Ovary (tissue), 7 donors: ENCODE measurements at regions not wholly inside any gene's neighbourhood (a gene's known extent, or its start where the extent isn't known, plus 50 kb on each side); places are given as distances from the start of the nearest gene placed in this dataset.

Source experiments
- DNase-seq, 5 donors: peaks; one replicate each; pipeline ENCODE4 v3.0.0-alpha.2; 2019 to 2020
- H3K27ac ChIP-seq, 2 donors: fragments of 200-600 bp; one replicate each; pipeline versions ENCODE4 v1.5.1 to v1.8.0; 2019 to 2022
- H3K27me3 ChIP-seq: fragments of 200-600 bp; one replicate; pipeline ENCODE4 v1.8.0; 2022
- H3K36me3 ChIP-seq: fragments of 200-600 bp; sonication (generic); one replicate; pipeline ENCODE4 v1.5.1; 2019
- H3K4me1 ChIP-seq: one replicate; pipeline ENCODE4 v1.8.1; 2013; ENCODE audit warnings: mild to moderate bottlenecking, moderate library complexity; ENCODE audit not compliant: insufficient read depth
- H3K4me3 ChIP-seq: fragments of 200-600 bp; sonication (generic); one replicate; pipeline ENCODE4 v1.5.1; 2017
- H3K9me3 ChIP-seq, 2 donors: fragments of 200-600 bp in 1 of 2; sonication (generic) in 1 of 2; one replicate each; pipeline versions ENCODE4 v1.5.1 to v1.8.1; 2013 to 2019; ENCODE audit warnings: mild to moderate bottlenecking in 1 of 2, moderate library complexity in 1 of 2
- EP300 ChIP-seq: sonication (generic); formaldehyde crosslinking; IDR thresholded peaks from one replicate; pipeline ENCODE4 v1.6.1; 2017; ENCODE audit warnings: antibody characterized with exemption
- POLR2A ChIP-seq: fragments of 450-650 bp; IDR thresholded peaks from one replicate; pipeline ENCODE4 v1.6.1; 2017; ENCODE audit warnings: antibody characterized with exemption, mild to moderate bottlenecking, moderate library complexity
- WGBS, 3 donors: extraction: QIAGEN DNeasy Blood & Tissue Kit in 1 of 3; methylation state at CpG; one replicate each; pipeline versions ENCODE4 v1.1.5 to v1.1.7; 2013 to 2017; 5-methylcytosine and 5-hydroxymethylcytosine counted together
- intact Hi-C, 4 donors: fragments of 100-400 bp; cut with DNase I; formaldehyde crosslinking; loops; one replicate each; pipeline versions ENCODE4 v1.11.0 to v1.15.1; 2022 to 2023
- TF ChIP-seq, protein P1 (sequence below), 3 donors: fragments of 450-650 bp in 2 of 3; fragments of 200-600 bp in 1 of 3; IDR thresholded peaks; one replicate each; pipeline versions ENCODE4 v1.5.1 to v1.8.0; 2016 to 2022; ENCODE audit warnings: antibody characterized with exemption in 3 of 3, mild to moderate bottlenecking in 1 of 3
- donor health status: DM: no; HTN: no; CAD: no; lungs with moderate emphysema.
- donor health status: DM: no; HTN: no; CAD: no.
- donor health status: Bipolar disorder and iron deficiency.
- donor health status: DM: no; HTN: no; CAD: no.
- donor health status: DM: yes; HTN: yes; CAD: no.

DNA sequence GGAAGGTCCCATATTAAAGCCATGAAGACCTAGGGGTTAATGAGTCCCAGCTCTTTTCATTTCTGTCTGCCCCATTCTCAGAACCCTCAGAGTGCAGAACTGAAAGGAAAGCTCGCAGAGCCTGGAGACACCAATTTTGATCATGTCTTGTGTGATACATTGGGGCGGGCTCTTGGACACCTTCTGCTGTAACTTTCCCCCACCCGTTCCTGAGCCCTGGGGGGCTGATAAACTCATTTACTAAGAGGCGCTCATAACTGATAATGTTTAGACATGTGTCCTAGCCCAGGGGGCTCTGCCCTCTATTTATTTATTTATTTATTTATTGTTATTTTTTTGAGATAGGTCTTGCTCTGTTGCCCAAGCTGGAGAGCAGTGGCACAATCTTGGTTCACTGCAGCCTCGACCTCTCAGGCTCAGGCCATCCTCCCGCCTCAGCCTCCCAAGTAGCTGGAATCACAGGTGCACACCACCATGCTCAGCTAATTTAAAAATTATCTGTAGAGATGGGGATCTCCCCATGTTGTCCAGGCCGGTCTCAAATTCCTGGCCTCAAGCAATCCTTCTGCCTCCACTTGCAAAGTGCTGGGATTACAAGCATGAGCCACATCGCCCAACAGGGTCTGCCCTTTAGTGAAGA lies 72.4 kb upstream of the HAAO start:
- H3K27ac ChIP-seq = no peak overlapping the region
- H3K4me3 ChIP-seq = no peak overlapping the region
- no peaks in the 10 kb centered on the region for H3K4me1 ChIP-seq
- no peaks in the 10 kb centered on the region for H3K27me3 ChIP-seq
- 93 to 97% (median 95%) methylated on average over 8 of the region's 8 CpGs for WGBS, 3 donors
- TF ChIP-seq, protein P1, sequence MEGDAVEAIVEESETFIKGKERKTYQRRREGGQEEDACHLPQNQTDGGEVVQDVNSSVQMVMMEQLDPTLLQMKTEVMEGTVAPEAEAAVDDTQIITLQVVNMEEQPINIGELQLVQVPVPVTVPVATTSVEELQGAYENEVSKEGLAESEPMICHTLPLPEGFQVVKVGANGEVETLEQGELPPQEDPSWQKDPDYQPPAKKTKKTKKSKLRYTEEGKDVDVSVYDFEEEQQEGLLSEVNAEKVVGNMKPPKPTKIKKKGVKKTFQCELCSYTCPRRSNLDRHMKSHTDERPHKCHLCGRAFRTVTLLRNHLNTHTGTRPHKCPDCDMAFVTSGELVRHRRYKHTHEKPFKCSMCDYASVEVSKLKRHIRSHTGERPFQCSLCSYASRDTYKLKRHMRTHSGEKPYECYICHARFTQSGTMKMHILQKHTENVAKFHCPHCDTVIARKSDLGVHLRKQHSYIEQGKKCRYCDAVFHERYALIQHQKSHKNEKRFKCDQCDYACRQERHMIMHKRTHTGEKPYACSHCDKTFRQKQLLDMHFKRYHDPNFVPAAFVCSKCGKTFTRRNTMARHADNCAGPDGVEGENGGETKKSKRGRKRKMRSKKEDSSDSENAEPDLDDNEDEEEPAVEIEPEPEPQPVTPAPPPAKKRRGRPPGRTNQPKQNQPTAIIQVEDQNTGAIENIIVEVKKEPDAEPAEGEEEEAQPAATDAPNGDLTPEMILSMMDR (IDR thresholded peaks at IDR 0.05) = no peak
- TF ChIP-seq EP300 = no peak
- no peak for TF ChIP-seq POLR2A
- no peaks in the 10 kb centered on the region for H3K36me3 ChIP-seq
- no peak for DNase-seq
- H3K9me3 ChIP-seq = no peaks in the 10 kb centered on the region
- intact Hi-C loops = loop anchor here in 1 of 4 donors (10.0 kb wide), 1 partner anchor 70 kb away; no protein-coding TSS in a partner anchor

DNA sequence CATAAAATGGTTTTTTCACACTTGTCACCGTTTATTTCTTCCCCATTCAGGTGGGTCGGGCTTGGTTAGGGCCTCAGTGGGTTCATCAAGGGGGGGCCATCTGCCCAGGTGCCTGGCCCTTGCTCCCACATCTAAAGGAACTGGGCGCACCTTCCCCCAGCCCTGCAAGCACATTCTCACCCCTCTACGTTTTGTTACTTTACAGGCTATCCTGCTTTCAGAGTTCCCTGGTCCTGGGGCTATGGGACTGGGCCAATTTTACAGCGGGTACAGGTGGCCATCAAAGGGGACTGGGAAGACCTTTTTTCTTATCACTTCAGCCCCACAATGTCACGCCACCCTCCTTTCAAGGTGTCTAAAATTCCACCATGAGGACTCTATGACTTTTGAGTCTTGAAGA lies 71.8 kb upstream of the HAAO start:
- Histone ChIP-seq H3K27ac (no peak overlapping the region), H3K9me3 (no peaks in the 10 kb centered on the region), H3K4me1 (no peaks in the 10 kb centered on the region), H3K4me3 (no peak overlapping the region), H3K27me3 (no peaks in the 10 kb centered on the region), H3K36me3 (no peaks in the 10 kb centered on the region)
- no peak for TF ChIP-seq EP300
- no peak for TF ChIP-seq POLR2A
- TF ChIP-seq, protein P1 (IDR thresholded peaks at IDR 0.05) = no peak
- intact Hi-C loops = loop anchor here in 1 of 4 donors (10.0 kb wide), 1 partner anchor 71 kb away; no protein-coding TSS in a partner anchor
- no peak for DNase-seq
- WGBS, 3 donors = 80 to 90% (median 87%) methylated on average over 6 of the region's 6 CpGs

DNA sequence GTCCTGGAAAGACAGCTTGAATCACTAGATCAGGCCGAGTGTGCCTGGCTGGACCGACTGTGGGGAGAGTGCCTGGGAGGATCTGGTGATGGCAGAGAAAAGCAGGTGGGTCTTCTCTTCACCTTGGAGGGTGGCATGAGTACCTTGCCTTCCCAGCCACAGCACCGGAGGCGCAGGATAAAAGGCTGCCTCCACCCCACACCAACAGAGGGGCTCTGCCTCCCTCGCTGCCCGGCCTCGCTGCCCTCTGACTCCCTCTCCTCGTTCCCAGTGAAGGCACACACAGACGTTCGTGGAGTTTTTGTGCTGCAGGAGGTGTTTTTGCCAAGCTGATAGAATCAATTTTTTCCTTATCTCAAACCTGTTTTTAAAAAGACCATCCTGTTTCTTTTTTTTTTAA lies 71.4 kb upstream of the HAAO start:
- Histone ChIP-seq H3K27me3 (no peaks in the 10 kb centered on the region), H3K4me3 (no peak overlapping the region), H3K27ac (no peak overlapping the region), H3K36me3 (no peaks in the 10 kb centered on the region), H3K4me1 (no peaks in the 10 kb centered on the region), H3K9me3 (no peaks in the 10 kb centered on the region)
- TF ChIP-seq, protein P1 (IDR thresholded peaks at IDR 0.05) = no peak
- WGBS, 3 donors = 75 to 82% (median 77%) methylated on average over 10 of the region's 10 CpGs
- DNase-seq = no peak
- intact Hi-C loops = loop anchor here in 1 of 4 donors (10.0 kb wide), 1 partner anchor 71 kb away; no protein-coding TSS in a partner anchor

DNA sequence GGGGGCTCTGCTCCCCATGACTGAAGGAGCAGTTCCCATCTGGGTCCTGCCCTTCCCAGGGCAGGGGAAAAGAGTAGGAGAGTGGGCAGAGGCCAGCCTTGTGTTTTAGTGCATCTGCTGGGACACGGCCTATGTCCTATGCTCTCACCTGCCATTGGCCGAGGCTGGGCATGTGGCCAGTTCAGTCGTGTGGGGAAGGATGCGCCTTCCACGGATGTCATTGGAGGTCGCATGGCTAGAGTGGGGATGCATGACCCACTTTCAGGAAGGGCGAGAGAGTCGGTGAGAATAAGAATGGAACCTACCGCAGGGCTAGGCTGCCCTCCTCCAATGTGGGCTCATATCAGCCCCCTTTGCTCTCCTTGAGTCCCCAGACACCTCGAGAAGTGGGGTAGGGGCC lies 70.9 kb upstream of the HAAO start:
- H3K4me3 ChIP-seq = no peak overlapping the region
- no peak for TF ChIP-seq EP300
- no peak overlapping the region for H3K27ac ChIP-seq
- H3K36me3 ChIP-seq = no peaks in the 10 kb centered on the region
- intact Hi-C loops = loop anchor here in 1 of 4 donors (10.0 kb wide), 1 partner anchor 71 kb away; no protein-coding TSS in a partner anchor
- no peak for DNase-seq
- WGBS, 3 donors = 81 to 91% (median 86%) methylated on average over 10 of the region's 10 CpGs
- H3K9me3 ChIP-seq = no peaks in the 10 kb centered on the region
- H3K4me1 ChIP-seq = no peaks in the 10 kb centered on the region
- H3K27me3 ChIP-seq = no peaks in the 10 kb centered on the region

DNA sequence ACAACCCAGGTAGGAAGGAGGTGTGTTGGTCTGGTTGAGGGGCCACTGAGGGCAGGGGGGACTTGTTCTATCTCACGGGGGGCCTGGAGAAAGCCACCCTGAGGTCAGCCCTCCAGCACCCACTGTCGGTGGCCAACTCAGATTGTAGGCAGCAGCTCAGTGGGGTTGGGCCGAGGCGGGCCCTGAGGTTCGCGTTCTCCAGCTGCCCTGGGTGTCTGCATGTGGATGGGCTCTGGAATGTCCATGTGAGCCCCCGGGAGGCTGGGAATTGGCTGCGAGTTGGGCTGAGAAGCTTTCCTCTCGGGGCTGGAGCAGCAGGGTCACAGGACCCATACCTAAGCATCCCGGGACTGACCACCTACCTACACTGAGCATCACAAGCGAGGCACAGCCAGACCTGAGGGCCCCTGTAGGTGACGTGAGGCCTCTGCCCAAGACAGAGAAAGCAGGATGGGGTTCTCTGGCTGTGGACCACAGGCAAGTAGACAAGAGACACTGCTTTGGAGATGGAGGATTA lies 70.3 kb upstream of the HAAO start:
- Histone ChIP-seq H3K4me1 (no peaks in the 10 kb centered on the region), H3K36me3 (no peaks in the 10 kb centered on the region), H3K27me3 (no peaks in the 10 kb centered on the region), H3K9me3 (no peaks in the 10 kb centered on the region), H3K27ac (no peak overlapping the region), H3K4me3 (no peak overlapping the region)
- no peak for TF ChIP-seq POLR2A
- DNase-seq = peak in 1 of 5 donors; percentile 20
- intact Hi-C loops = loop anchor here in 1 of 4 donors (10.0 kb wide), 1 partner anchor 72 kb away; no protein-coding TSS in a partner anchor
- WGBS, 3 donors = 82 to 85% (median 84%) methylated on average over 10 to 12 of the region's 12 CpGs
